ENCODE measurements at regions not wholly inside any gene's neighbourhood (a gene's known extent, or its start where the extent isn't known, plus 50 kb on each side); places are given as distances from the start of the nearest gene placed in this dataset.
"Not testable (repeated sequence)": the region's sequence is repeated elsewhere in the genome, so short reads cannot be mapped to it uniquely, and the experiment has no call there.

DNA sequence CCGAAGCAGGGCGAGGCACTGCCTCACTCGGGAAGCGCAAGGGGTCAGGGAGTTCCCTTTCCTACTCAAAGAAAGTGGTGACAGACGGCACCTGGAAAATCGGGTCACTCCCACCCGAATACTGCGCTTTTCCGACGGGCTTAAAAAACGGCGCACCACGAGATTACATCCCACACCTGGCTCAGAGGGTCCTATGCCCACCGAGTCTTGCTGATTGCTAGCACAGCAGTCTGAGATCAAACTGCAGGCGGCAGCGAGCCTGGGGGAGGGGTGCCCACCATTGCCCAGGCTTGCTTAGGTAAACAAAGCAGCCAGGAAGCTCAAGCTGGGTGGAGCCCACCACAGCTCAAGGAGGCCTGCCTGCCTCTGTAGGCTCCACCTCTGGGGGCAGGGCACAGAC, 549.4 kb downstream of the KIF20B start:
- not testable (repeated sequence) for H3K27me3 ChIP-seq (ENCODE audit: control insufficient read depth in 5 of 5, insufficient read depth in 4 of 5, low read length in 5 of 5); H3K9ac ChIP-seq (ENCODE audit: low read length in 5 of 5); H3K36me3 ChIP-seq (ENCODE audit: control insufficient read depth in 5 of 5, insufficient read depth in 5 of 5, low read length in 5 of 5)

DNA sequence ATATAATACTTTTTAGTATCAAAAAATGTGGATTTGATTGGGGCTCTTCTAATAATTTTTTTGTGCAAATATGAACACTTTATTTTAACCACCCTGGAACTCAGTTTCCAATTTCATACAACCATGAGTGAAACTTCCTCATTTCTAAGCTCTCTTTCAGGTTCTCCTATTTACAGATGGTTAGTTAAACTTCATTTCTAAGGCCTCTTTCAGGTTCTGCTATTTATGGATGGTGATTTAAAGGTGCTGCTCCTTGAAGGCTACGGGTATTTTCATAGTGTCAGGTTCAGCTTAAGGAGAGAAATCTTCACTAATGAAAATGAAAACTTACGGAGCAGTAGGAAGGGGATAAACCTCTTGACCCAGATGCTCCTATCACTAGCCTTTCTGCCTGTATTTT, 568.3 kb downstream of the KIF20B start:
- no peaks in the 10 kb centered on the region for H3K36me3 ChIP-seq (ENCODE audit: control insufficient read depth in 5 of 5, insufficient read depth in 5 of 5, low read length in 5 of 5)
- H3K27me3 ChIP-seq (ENCODE audit: control insufficient read depth in 5 of 5, insufficient read depth in 4 of 5, low read length in 5 of 5): no peaks in the 10 kb centered on the region
- H3K9me3 ChIP-seq (ENCODE audit: control insufficient read depth in 5 of 5, low read length in 5 of 5): no peaks in the 10 kb centered on the region
- H3K4me3 ChIP-seq (ENCODE audit: low read depth in 1 of 5, low read length in 5 of 5): no peak overlapping the region
- no peaks in the 10 kb centered on the region for H3K4me1 ChIP-seq (ENCODE audit: control insufficient read depth in 5 of 5, insufficient read depth in 5 of 5, low read length in 5 of 5)
- no peak overlapping the region for H3K27ac ChIP-seq (ENCODE audit: low read depth, low read length)
- H3K9ac ChIP-seq (ENCODE audit: low read length in 5 of 5): no peak overlapping the region

More for the DNA sequence above, 549.4 kb downstream of the KIF20B start:
- not testable (repeated sequence) for H3K27ac ChIP-seq (ENCODE audit: low read depth, low read length); H3K4me1 ChIP-seq (ENCODE audit: control insufficient read depth in 5 of 5, insufficient read depth in 5 of 5, low read length in 5 of 5); H3K9me3 ChIP-seq (ENCODE audit: control insufficient read depth in 5 of 5, low read length in 5 of 5); H3K4me3 ChIP-seq (ENCODE audit: low read depth in 1 of 5, low read length in 5 of 5)

DNA sequence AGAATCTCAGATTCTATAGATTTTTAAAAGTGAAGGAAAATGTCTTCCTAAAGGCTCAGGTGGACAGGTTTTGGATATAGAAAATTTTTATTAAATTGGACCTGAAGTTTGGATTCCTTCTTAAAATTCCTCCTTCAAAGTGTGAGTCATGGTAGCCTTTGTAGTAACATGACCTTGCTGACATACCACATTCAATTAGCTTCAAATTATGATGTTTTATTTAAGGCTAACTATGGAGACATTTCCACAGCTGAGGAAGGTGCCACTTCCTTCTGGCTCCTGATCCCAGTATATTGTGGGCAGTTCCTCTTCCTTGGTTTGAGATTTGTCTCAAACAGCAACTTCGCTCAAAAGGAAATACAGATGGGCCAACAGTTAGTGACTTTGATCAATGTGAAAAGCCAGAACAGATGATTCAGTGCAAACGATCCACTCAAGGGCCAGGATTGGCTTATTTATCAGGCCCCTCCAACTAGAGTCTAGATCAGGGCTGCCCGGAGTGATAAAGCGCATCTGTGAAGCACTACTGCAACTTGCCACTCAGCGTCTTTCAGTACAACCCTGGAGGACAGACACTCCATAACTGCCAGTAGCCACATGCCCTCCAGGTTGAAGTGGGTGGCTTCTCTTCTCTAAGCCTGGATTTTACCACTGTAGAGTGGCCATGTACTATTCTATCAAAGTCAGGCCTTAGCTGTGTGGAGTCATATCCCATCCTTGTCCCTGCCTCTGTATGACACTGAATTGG, 573.5 kb downstream of the KIF20B start:
- no peak overlapping the region for H3K9ac ChIP-seq (ENCODE audit: low read length in 5 of 5)
- H3K27ac ChIP-seq (ENCODE audit: low read depth, low read length): no peak overlapping the region
- H3K4me3 ChIP-seq (ENCODE audit: low read depth in 1 of 5, low read length in 5 of 5): no peak overlapping the region
- H3K4me1 ChIP-seq (ENCODE audit: control insufficient read depth in 5 of 5, insufficient read depth in 5 of 5, low read length in 5 of 5): no peaks in the 10 kb centered on the region
- no peaks in the 10 kb centered on the region for H3K27me3 ChIP-seq (ENCODE audit: control insufficient read depth in 5 of 5, insufficient read depth in 4 of 5, low read length in 5 of 5)
- peaks cover 0 to 3% (median 0%) of the 10 kb centered on the region in 5 donors for H3K9me3 ChIP-seq (ENCODE audit: control insufficient read depth in 5 of 5, low read length in 5 of 5)
- H3K36me3 ChIP-seq (ENCODE audit: control insufficient read depth in 5 of 5, insufficient read depth in 5 of 5, low read length in 5 of 5): no peaks in the 10 kb centered on the region

DNA sequence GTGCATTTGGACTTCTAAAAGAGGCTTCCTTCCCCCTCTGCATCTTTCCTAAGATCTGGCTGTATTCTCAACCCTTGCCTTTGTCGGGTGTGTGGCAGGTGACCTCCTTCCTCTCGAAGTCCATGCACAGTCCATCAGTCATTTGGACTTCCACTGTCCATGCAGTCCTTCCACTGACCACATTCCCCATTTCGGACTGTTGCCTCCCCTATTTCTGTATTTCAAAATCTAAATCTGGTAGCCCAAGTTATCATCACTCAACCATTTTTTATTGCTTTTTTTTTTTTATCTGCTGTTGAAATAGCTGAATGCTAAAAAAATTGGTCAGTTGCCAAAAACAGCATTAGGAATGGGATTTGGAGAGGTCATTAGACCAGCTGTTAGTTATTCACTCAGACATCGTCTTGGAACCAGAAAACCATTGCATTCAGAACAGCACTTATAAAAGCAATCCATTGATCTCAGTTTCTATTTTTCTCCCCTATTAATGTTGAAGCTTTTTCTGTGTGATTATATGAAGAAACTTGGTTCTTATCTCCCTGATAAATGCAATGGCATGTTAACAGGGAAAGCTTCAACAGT, 575.6 kb downstream of the KIF20B start:
- Histone ChIP-seq H3K9ac (ENCODE audit: low read length in 5 of 5) (no peak overlapping the region), H3K4me1 (ENCODE audit: control insufficient read depth in 5 of 5, insufficient read depth in 5 of 5, low read length in 5 of 5) (no peaks in the 10 kb centered on the region), H3K27me3 (ENCODE audit: control insufficient read depth in 5 of 5, insufficient read depth in 4 of 5, low read length in 5 of 5) (no peaks in the 10 kb centered on the region)

DNA sequence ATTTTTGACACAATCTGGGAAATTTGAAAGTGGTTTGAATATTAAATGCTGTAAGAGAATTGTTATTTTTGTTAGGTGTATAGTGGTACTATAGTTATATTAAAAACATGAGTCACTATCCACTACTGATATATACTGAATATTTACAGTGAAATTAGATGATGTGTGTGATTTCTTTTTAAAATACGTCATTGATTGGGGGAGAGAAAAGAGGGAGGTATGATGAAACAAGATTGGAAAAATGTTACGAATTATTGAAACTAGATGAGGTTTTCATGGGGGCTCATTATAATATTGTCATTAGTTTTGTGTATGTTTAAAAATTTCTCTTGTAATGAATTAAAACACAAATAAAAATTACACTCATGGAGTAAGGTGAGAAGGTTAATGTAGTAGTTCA, 571.4 kb downstream of the HTR7 start:
- H3K27ac ChIP-seq (ENCODE audit: low read depth, low read length): no peak overlapping the region
- H3K9me3 ChIP-seq (ENCODE audit: control insufficient read depth in 5 of 5, low read length in 5 of 5): no peaks in the 10 kb centered on the region
- H3K4me1 ChIP-seq (ENCODE audit: control insufficient read depth in 5 of 5, insufficient read depth in 5 of 5, low read length in 5 of 5): peaks cover 0 to 8% (median 5%) of the 10 kb centered on the region in 5 donors

More for the DNA sequence above, 575.6 kb downstream of the KIF20B start:
- Histone ChIP-seq H3K27ac (ENCODE audit: low read depth, low read length) (no peak overlapping the region), H3K4me3 (ENCODE audit: low read depth in 1 of 5, low read length in 5 of 5) (no peak overlapping the region), H3K36me3 (ENCODE audit: control insufficient read depth in 5 of 5, insufficient read depth in 5 of 5, low read length in 5 of 5) (no peaks in the 10 kb centered on the region), H3K9me3 (ENCODE audit: control insufficient read depth in 5 of 5, low read length in 5 of 5) (peaks cover 0 to 3% (median 0%) of the 10 kb centered on the region in 5 donors)

DNA sequence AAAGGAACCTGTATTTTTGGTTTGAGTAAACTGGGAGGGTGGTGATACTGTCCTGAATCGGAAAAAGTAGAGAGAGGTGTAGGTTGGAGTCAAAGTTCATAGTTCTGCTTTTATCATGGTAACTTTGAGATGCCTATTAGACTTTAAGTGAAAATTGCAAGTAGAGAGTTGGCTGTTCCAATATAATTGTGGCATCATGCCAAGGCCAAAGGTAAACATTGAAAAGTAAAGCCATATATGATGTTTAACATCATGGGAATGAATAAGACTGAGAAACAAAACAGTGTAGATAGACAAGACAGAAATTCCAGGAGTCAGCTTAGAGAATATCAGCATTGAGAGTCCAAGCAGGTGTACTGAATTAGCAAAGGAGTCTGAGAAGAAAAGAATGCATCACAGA, 570.9 kb downstream of the HTR7 start:
- no peaks in the 10 kb centered on the region for H3K9me3 ChIP-seq (ENCODE audit: control insufficient read depth in 5 of 5, low read length in 5 of 5)
- H3K36me3 ChIP-seq (ENCODE audit: control insufficient read depth in 5 of 5, insufficient read depth in 5 of 5, low read length in 5 of 5): no peaks in the 10 kb centered on the region
- H3K27ac ChIP-seq (ENCODE audit: low read depth, low read length): no peak overlapping the region
- H3K27me3 ChIP-seq (ENCODE audit: control insufficient read depth in 5 of 5, insufficient read depth in 4 of 5, low read length in 5 of 5): no peaks in the 10 kb centered on the region
- H3K4me1 ChIP-seq (ENCODE audit: control insufficient read depth in 5 of 5, insufficient read depth in 5 of 5, low read length in 5 of 5): peaks cover 0 to 8% (median 5%) of the 10 kb centered on the region in 5 donors
- no peak overlapping the region for H3K9ac ChIP-seq (ENCODE audit: low read length in 5 of 5)
- no peak overlapping the region for H3K4me3 ChIP-seq (ENCODE audit: low read depth in 1 of 5, low read length in 5 of 5)

More for the DNA sequence above, 571.4 kb downstream of the HTR7 start:
- no peak overlapping the region for H3K4me3 ChIP-seq (ENCODE audit: low read depth in 1 of 5, low read length in 5 of 5)
- H3K36me3 ChIP-seq (ENCODE audit: control insufficient read depth in 5 of 5, insufficient read depth in 5 of 5, low read length in 5 of 5): no peaks in the 10 kb centered on the region
- H3K9ac ChIP-seq (ENCODE audit: low read length in 5 of 5): no peak overlapping the region
- H3K27me3 ChIP-seq (ENCODE audit: control insufficient read depth in 5 of 5, insufficient read depth in 4 of 5, low read length in 5 of 5): no peaks in the 10 kb centered on the region

DNA sequence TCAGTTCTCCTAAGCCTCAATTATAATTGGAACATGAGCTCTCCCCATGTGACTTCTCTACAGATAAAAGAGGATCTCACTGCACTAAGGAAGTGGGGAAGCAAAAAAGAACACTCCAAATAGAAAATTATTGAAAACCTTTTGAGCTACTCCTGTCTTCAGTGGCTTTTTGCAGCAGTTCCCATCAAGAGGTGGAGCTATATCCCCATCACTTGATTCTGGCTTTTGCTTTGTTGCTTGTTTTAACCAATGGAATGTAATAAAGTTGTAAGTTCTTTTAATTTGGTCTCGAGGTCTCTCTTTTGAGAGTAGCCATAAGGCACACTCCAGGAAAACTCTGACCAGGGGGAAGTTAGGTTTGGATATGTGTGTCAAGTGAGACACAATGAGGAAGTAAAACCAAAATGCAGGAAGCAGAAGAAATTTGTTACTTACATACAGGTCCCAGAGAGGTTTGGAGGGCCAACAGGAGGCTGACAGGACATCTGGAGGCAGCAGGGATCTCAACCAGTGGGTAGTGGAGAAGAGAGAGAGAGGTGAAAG, 569.4 kb downstream of the HTR7 start:
- Histone ChIP-seq H3K27ac (ENCODE audit: low read depth, low read length) (no peak overlapping the region), H3K4me1 (ENCODE audit: control insufficient read depth in 5 of 5, insufficient read depth in 5 of 5, low read length in 5 of 5) (peaks cover 0 to 8% (median 5%) of the 10 kb centered on the region in 5 donors), H3K9ac (ENCODE audit: low read length in 5 of 5) (no peak overlapping the region), H3K9me3 (ENCODE audit: control insufficient read depth in 5 of 5, low read length in 5 of 5) (no peaks in the 10 kb centered on the region), H3K36me3 (ENCODE audit: control insufficient read depth in 5 of 5, insufficient read depth in 5 of 5, low read length in 5 of 5) (no peaks in the 10 kb centered on the region), H3K27me3 (ENCODE audit: control insufficient read depth in 5 of 5, insufficient read depth in 4 of 5, low read length in 5 of 5) (no peaks in the 10 kb centered on the region), H3K4me3 (ENCODE audit: low read depth in 1 of 5, low read length in 5 of 5) (no peak overlapping the region)

DNA sequence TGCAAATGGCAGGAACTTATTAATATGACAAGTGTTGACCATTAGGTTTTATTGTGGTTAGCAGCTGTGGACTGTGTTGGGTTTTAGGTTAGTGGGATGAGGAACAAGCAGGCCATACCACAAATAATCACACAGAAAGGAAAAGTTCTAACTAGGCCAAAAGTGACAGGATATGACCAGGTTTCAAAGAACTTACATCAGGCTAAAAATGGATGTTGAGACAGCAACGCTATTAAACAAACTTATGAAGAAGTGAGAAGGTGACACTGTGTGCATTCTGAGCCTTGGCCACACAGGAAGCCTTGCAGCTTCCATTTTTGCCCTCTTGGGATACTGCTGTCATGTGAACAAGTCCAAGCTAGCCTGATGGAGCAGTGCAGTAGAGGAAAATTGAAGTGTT, 568.8 kb downstream of the HTR7 start:
- H3K27me3 ChIP-seq (ENCODE audit: control insufficient read depth in 5 of 5, insufficient read depth in 4 of 5, low read length in 5 of 5): no peaks in the 10 kb centered on the region
- H3K4me3 ChIP-seq (ENCODE audit: low read depth in 1 of 5, low read length in 5 of 5): no peak overlapping the region
- H3K27ac ChIP-seq (ENCODE audit: low read depth, low read length): no peak overlapping the region
- peaks cover 0 to 8% (median 5%) of the 10 kb centered on the region in 5 donors for H3K4me1 ChIP-seq (ENCODE audit: control insufficient read depth in 5 of 5, insufficient read depth in 5 of 5, low read length in 5 of 5)
- no peaks in the 10 kb centered on the region for H3K36me3 ChIP-seq (ENCODE audit: control insufficient read depth in 5 of 5, insufficient read depth in 5 of 5, low read length in 5 of 5)
- no peak overlapping the region for H3K9ac ChIP-seq (ENCODE audit: low read length in 5 of 5)
- no peaks in the 10 kb centered on the region for H3K9me3 ChIP-seq (ENCODE audit: control insufficient read depth in 5 of 5, low read length in 5 of 5)

DNA sequence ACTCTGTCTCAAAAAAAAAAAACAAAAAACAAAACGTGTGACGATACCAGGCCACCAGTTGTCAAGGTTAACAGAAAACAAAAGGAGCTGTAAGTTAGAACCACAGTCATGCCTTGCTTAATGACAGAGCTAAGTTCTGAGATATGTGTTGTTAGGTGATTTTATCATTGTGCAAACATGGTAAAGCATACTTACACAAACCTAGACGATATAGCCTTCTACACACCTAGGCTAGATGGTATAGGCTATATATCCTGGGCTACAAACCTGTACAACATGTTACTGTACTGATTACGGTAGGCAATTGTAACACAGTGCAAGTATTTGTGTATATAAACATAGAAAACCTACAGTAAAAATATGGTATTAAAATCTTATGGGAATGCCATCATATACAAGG, 564.2 kb downstream of the HTR7 start:
- no peak overlapping the region for H3K4me3 ChIP-seq (ENCODE audit: low read depth in 1 of 5, low read length in 5 of 5)
- H3K9me3 ChIP-seq (ENCODE audit: control insufficient read depth in 5 of 5, low read length in 5 of 5): no peaks in the 10 kb centered on the region
- H3K9ac ChIP-seq (ENCODE audit: low read length in 5 of 5): no peak overlapping the region
- no peak overlapping the region for H3K27ac ChIP-seq (ENCODE audit: low read depth, low read length)
- peaks cover 0 to 8% (median 5%) of the 10 kb centered on the region in 5 donors for H3K4me1 ChIP-seq (ENCODE audit: control insufficient read depth in 5 of 5, insufficient read depth in 5 of 5, low read length in 5 of 5)
- H3K36me3 ChIP-seq (ENCODE audit: control insufficient read depth in 5 of 5, insufficient read depth in 5 of 5, low read length in 5 of 5): no peaks in the 10 kb centered on the region
- no peaks in the 10 kb centered on the region for H3K27me3 ChIP-seq (ENCODE audit: control insufficient read depth in 5 of 5, insufficient read depth in 4 of 5, low read length in 5 of 5)

DNA sequence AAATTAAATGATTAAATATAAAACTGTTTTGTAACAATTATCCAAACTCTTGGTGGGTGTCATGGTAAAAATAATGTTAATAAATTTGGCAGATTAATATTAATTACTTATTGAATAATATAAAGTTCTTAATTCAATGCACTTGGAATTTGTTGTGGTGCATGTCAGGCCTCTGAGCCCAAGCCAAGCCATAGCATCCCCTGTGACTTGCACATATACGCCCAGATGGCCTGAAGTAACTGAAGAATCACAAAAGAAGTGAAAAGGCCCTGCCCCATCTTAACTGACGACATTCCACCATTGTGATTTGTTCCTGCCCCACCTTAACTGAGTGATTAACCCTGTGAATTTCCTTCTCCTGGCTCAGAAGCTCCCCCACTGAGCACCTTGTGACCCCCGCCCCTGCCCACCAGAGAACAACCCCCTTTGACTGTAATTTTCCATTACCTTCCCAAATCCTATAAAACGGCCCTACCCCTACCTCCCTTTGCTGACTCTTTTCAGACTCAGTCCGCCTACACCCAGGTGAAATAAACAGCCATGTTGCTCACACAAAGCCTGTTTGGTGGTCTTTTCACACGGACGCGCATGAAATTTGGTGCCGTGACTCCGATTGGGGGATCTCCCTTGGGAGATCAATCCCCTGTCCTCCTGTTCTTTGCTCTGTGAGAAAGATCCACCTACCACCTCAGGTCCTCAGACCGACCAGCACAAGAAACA, 562.9 kb downstream of the HTR7 start:
- not testable (repeated sequence) for H3K9me3 ChIP-seq (ENCODE audit: control insufficient read depth in 5 of 5, low read length in 5 of 5); H3K27ac ChIP-seq (ENCODE audit: low read depth, low read length); H3K27me3 ChIP-seq (ENCODE audit: control insufficient read depth in 5 of 5, insufficient read depth in 4 of 5, low read length in 5 of 5); H3K4me1 ChIP-seq (ENCODE audit: control insufficient read depth in 5 of 5, insufficient read depth in 5 of 5, low read length in 5 of 5); H3K36me3 ChIP-seq (ENCODE audit: control insufficient read depth in 5 of 5, insufficient read depth in 5 of 5, low read length in 5 of 5); H3K4me3 ChIP-seq (ENCODE audit: low read depth in 1 of 5, low read length in 5 of 5); H3K9ac ChIP-seq (ENCODE audit: low read length in 5 of 5)
